Fibroblast of lung (primary cell): ENCODE measurements at regions not wholly inside any gene's neighbourhood (a gene's known extent, or its start where the extent isn't known, plus 50 kb on each side); places are given as distances from the start of the nearest gene placed in this dataset.

Source experiments
- DNase-seq, 2 donors: peaks; one replicate each; pipeline versions ENCODE4 v3.0.0 to v3.0.0-alpha.2; 2010; ENCODE audit warnings: low read depth in 2 of 2
- H2AFZ ChIP-seq: 2 replicates; pipeline ENCODE4 v1.5.1; 2012; ENCODE audit warnings: low read length, control low read depth, inconsistent platforms
- H3K27ac ChIP-seq: 2 replicates; pipeline ENCODE4 v1.5.1; 2011; ENCODE audit warnings: low read length, control low read depth; ENCODE audit not compliant: insufficient read depth
- H3K27me3 ChIP-seq: 2 replicates; pipeline ENCODE4 v1.5.1; 2011; ENCODE audit warnings: mild to moderate bottlenecking, low read length; ENCODE audit not compliant: control insufficient read depth, insufficient read depth
- H3K36me3 ChIP-seq: 2 replicates; pipeline ENCODE4 v1.5.1; 2011; ENCODE audit warnings: low read length; ENCODE audit not compliant: control insufficient read depth, insufficient read depth
- H3K4me1 ChIP-seq: 2 replicates; pipeline ENCODE4 v1.5.1; 2011; ENCODE audit warnings: low read length; ENCODE audit not compliant: control insufficient read depth, insufficient read depth; ENCODE audit errors: extremely low read depth
- H3K4me2 ChIP-seq: 2 replicates; pipeline ENCODE4 v1.5.1; 2011; ENCODE audit warnings: low read length, control low read depth; ENCODE audit not compliant: insufficient read depth; ENCODE audit errors: extremely low read depth
- H3K4me3 ChIP-seq, 4 experiments: fragments of 200-600 bp in 1 of 4; sonication (generic) in 1 of 4; replicated peaks in 1 of 4; 2 replicates each; pipeline ENCODE4 v1.5.1; 2011 to 2016; ENCODE audit warnings: low read length in 4 of 4, low read depth in 3 of 4, mild to moderate bottlenecking in 3 of 4, control low read depth in 2 of 4, inconsistent platforms in 1 of 4, mixed read lengths in 1 of 4; ENCODE audit not compliant: insufficient read depth in 1 of 4; ENCODE audit errors: control extremely low read depth in 1 of 4
- H3K79me2 ChIP-seq: 2 replicates; pipeline ENCODE4 v1.5.1; 2012; ENCODE audit warnings: mild to moderate bottlenecking, low read length, inconsistent platforms; ENCODE audit not compliant: control insufficient read depth, insufficient read depth
- H3K9ac ChIP-seq: 2 replicates; pipeline ENCODE4 v1.5.1; 2011; ENCODE audit warnings: mild to moderate bottlenecking, low read length, control low read depth; ENCODE audit not compliant: insufficient read depth
- H3K9me3 ChIP-seq: 2 replicates; pipeline ENCODE4 v1.5.1; 2012; ENCODE audit warnings: low read depth, low read length; ENCODE audit not compliant: control insufficient read depth, insufficient read depth
- H4K20me1 ChIP-seq: 2 replicates; pipeline ENCODE4 v1.5.1; 2011; ENCODE audit warnings: low read length; ENCODE audit not compliant: control insufficient read depth, insufficient read depth; ENCODE audit errors: extremely low read depth
- EZH2 ChIP-seq: IDR thresholded peaks from 2 replicates; pipeline ENCODE4 v1.5.1; 2012; ENCODE audit warnings: low read length, control low read depth, mild to moderate bottlenecking; ENCODE audit errors: missing control alignments
- TF ChIP-seq, protein P1 (sequence below), 2 donors: IDR thresholded peaks in 1 of 2; conservative IDR thresholded peaks in 1 of 2; 1 replicate in 1 of 2; 2 replicates in 1 of 2; pipeline ENCODE4 v1.5.1; 2011 to 2012; ENCODE audit warnings: low read length in 2 of 2, control low read depth in 1 of 2, inconsistent platforms in 1 of 2, low read depth in 1 of 2, mild to moderate bottlenecking in 1 of 2

DNA sequence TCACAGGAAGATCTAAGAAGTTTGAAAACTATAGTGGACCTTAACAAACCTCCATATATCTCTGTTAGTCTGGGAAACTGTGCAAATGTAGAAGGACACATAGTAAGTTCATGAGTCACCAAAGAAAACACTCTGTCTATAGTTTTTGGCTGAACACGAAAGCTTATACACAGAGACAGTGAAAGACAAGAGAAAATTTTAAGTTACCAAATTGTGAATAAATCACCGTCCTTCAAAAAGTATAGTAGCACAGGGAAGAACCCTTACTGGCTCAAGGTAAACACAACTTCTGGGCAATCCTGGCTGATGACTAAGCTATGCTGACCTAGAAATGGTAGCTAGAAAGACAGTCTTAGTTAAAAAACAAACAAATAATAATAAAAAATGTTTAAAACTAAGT is 1057.9 kb downstream of the AMY1C start:
- Histone ChIP-seq H3K9ac (no peak overlapping the region), H2AFZ (no peak overlapping the region), H3K4me2 (no peak overlapping the region), H3K36me3 (no peaks in the 10 kb centered on the region), H3K79me2 (no peaks in the 10 kb centered on the region), H3K4me1 (no peaks in the 10 kb centered on the region), H3K9me3 (no peaks in the 10 kb centered on the region), H3K4me3 (no peak overlapping the region), H3K27ac (no peak overlapping the region), H3K27me3 (no peaks in the 10 kb centered on the region), H4K20me1 (no peaks in the 10 kb centered on the region)
- no peak for TF ChIP-seq EZH2
- TF ChIP-seq, protein P1, sequence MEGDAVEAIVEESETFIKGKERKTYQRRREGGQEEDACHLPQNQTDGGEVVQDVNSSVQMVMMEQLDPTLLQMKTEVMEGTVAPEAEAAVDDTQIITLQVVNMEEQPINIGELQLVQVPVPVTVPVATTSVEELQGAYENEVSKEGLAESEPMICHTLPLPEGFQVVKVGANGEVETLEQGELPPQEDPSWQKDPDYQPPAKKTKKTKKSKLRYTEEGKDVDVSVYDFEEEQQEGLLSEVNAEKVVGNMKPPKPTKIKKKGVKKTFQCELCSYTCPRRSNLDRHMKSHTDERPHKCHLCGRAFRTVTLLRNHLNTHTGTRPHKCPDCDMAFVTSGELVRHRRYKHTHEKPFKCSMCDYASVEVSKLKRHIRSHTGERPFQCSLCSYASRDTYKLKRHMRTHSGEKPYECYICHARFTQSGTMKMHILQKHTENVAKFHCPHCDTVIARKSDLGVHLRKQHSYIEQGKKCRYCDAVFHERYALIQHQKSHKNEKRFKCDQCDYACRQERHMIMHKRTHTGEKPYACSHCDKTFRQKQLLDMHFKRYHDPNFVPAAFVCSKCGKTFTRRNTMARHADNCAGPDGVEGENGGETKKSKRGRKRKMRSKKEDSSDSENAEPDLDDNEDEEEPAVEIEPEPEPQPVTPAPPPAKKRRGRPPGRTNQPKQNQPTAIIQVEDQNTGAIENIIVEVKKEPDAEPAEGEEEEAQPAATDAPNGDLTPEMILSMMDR (conservative IDR thresholded peaks at IDR 0.05 in 1 of 2, IDR thresholded peaks at IDR 0.05 in 1 of 2; ENCODE audit: low read depth in 1 of 2, low read length in 2 of 2), result no peak
- peak in 1 of 2 donors; percentile 10 for DNase-seq

DNA sequence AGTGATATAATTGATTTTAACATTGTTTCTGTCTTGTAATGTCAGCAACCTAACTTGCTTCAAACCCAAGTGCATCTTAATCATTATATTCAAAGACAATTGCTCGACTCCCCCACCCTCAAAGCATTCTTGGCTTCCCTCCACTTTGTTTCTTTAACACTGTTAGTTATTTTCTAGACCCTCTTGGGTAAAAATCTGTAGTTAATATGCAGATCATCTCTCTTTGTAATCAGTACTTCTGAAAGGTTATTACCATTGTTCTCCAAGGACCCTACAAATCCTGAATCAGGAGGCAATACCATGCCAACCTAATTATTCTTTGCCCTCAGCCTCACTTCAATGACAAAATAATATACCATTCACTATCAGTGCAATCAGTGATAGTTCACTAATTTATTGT is 1075.7 kb downstream of the AMY1C start:
- no peak overlapping the region for H3K4me3 ChIP-seq
- no peak overlapping the region for H3K4me2 ChIP-seq
- H3K9ac ChIP-seq, result no peak overlapping the region
- no peaks in the 10 kb centered on the region for H3K27me3 ChIP-seq
- no peaks in the 10 kb centered on the region for H4K20me1 ChIP-seq
- DNase-seq, result no peak
- no peaks in the 10 kb centered on the region for H3K9me3 ChIP-seq
- no peaks in the 10 kb centered on the region for H3K79me2 ChIP-seq
- H3K4me1 ChIP-seq, result no peaks in the 10 kb centered on the region
- H2AFZ ChIP-seq, result no peak overlapping the region
- no peak overlapping the region for H3K27ac ChIP-seq
- TF ChIP-seq EZH2, result no peak
- TF ChIP-seq, protein P1 (conservative IDR thresholded peaks at IDR 0.05 in 1 of 2, IDR thresholded peaks at IDR 0.05 in 1 of 2; ENCODE audit: low read depth in 1 of 2, low read length in 2 of 2), result no peak
- no peaks in the 10 kb centered on the region for H3K36me3 ChIP-seq

DNA sequence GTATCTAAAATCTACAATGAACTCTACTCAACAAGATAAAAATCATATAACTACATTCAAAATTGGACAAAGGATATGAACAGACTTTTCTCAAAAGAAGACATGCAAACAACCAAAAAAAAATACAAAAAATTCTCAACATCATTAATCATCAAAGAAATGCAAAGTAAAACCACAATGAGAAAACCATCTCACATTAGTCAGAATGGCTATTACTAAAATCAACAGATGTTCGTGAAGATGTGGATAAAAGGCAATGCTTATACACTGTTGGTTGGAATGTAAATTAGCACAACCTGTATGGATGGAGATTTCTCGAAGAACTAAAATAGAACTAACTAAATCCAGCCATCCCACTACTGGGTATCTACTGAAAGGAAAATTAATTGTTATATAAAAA is 1080.8 kb downstream of the AMY1C start:
- Histone ChIP-seq H3K4me2 (no peak overlapping the region), H3K4me3 (no peak overlapping the region), H3K9ac (no peak overlapping the region), H2AFZ (no peak overlapping the region), H3K27me3 (no peaks in the 10 kb centered on the region), H3K27ac (no peak overlapping the region), H3K4me1 (no peaks in the 10 kb centered on the region), H3K9me3 (no peaks in the 10 kb centered on the region), H4K20me1 (no peaks in the 10 kb centered on the region), H3K36me3 (no peaks in the 10 kb centered on the region), H3K79me2 (no peaks in the 10 kb centered on the region)
- TF ChIP-seq EZH2, result no peak
- TF ChIP-seq, protein P1 (conservative IDR thresholded peaks at IDR 0.05 in 1 of 2, IDR thresholded peaks at IDR 0.05 in 1 of 2; ENCODE audit: low read depth in 1 of 2, low read length in 2 of 2), result no peak
- peak in 1 of 2 donors; percentile 4 for DNase-seq
